Neural progenitor cell (in vitro differentiated cells): ENCODE measurements at regions not wholly inside any gene's neighbourhood (a gene's known extent, or its start where the extent isn't known, plus 50 kb on each side); places are given as distances from the start of the nearest gene placed in this dataset.

Experiments used
- DNase-seq: peaks from one replicate; pipeline ENCODE4 v3.0.0-alpha.2; 2016; ENCODE audit warnings: low spot score
- H2AFZ ChIP-seq: fragments of 200-600 bp; sonication (generic); replicated peaks from 2 replicates; pipeline ENCODE4 v1.6.1; 2016; ENCODE audit warnings: antibody characterized with exemption
- H3F3A ChIP-seq: fragments of 200-600 bp; sonication (generic); 2 replicates; pipeline ENCODE4 v1.6.1; 2016; ENCODE audit warnings: antibody characterized with exemption, low read depth
- H3K27ac ChIP-seq: fragments of 200-600 bp; sonication (generic); 2 replicates; pipeline ENCODE4 v1.5.1; 2016; ENCODE audit warnings: mild to moderate bottlenecking
- H3K27me3 ChIP-seq: fragments of 200-600 bp; sonication (generic); 2 replicates; pipeline ENCODE4 v1.6.1; 2016; ENCODE audit warnings: mild to moderate bottlenecking, moderate library complexity
- H3K36me3 ChIP-seq: fragments of 200-600 bp; sonication (generic); 2 replicates; pipeline ENCODE4 v1.5.1; 2016
- H3K4me1 ChIP-seq: fragments of 200-600 bp; sonication (generic); 2 replicates; pipeline ENCODE4 v1.6.1; 2016; ENCODE audit warnings: mixed run types
- H3K4me2 ChIP-seq: fragments of 200-600 bp; sonication (generic); 2 replicates; pipeline ENCODE4 v1.6.1; 2016
- H3K4me3 ChIP-seq: fragments of 200-600 bp; sonication (generic); 2 replicates; pipeline ENCODE4 v1.5.1; 2016
- H3K79me2 ChIP-seq: fragments of 200-600 bp; sonication (generic); 2 replicates; pipeline ENCODE4 v1.6.1; 2016; ENCODE audit warnings: low read depth
- H3K9ac ChIP-seq: fragments of 200-600 bp; sonication (generic); 2 replicates; pipeline ENCODE4 v1.6.1; 2016
- H3K9me3 ChIP-seq: fragments of 200-600 bp; sonication (generic); 2 replicates; pipeline ENCODE4 v1.5.1; 2016; ENCODE audit warnings: low read depth
- H4K20me1 ChIP-seq: fragments of 200-600 bp; sonication (generic); 2 replicates; pipeline ENCODE4 v1.6.1; 2016; ENCODE audit warnings: low read depth
- H3K27ac Mint-ChIP-seq: 3 replicates; pipeline ENCODE4 v1.8.0; 2021; ENCODE audit warnings: mixed read lengths
- H3K27me3 Mint-ChIP-seq: 2 replicates; pipeline ENCODE4 v1.8.0; 2022; ENCODE audit warnings: low read depth, mild to moderate bottlenecking, inconsistent platforms, moderate library complexity, mixed read lengths; ENCODE audit not compliant: insufficient read depth
- H3K36me3 Mint-ChIP-seq: 3 replicates; pipeline ENCODE4 v1.8.0; 2021; ENCODE audit warnings: mixed read lengths
- H3K4me1 Mint-ChIP-seq: 3 replicates; pipeline ENCODE4 v1.8.0; 2021; ENCODE audit warnings: mixed read lengths
- H3K4me3 Mint-ChIP-seq: 3 replicates; pipeline ENCODE4 v1.8.0; 2021; ENCODE audit warnings: mild to moderate bottlenecking, moderate library complexity, mixed read lengths
- H3K9me3 Mint-ChIP-seq: 3 replicates; pipeline ENCODE4 v1.8.0; 2020; ENCODE audit warnings: mixed read lengths
- EZH2 ChIP-seq: fragments of 200-600 bp; sonication (generic); IDR thresholded peaks from 2 replicates; pipeline ENCODE4 v1.6.1; 2017; ENCODE audit warnings: antibody characterized with exemption, mild to moderate bottlenecking, moderate library complexity
- EZH2phosphoT487 ChIP-seq: fragments of 200-600 bp; sonication (generic); IDR thresholded peaks from 2 replicates; pipeline ENCODE4 v1.6.1; 2017; ENCODE audit warnings: antibody characterized with exemption
- TF ChIP-seq, protein P1 (sequence below): fragments of 200-600 bp; sonication (generic); IDR thresholded peaks from 2 replicates; pipeline ENCODE4 v1.5.1; 2017; ENCODE audit warnings: antibody characterized with exemption, mild to moderate bottlenecking

DNA sequence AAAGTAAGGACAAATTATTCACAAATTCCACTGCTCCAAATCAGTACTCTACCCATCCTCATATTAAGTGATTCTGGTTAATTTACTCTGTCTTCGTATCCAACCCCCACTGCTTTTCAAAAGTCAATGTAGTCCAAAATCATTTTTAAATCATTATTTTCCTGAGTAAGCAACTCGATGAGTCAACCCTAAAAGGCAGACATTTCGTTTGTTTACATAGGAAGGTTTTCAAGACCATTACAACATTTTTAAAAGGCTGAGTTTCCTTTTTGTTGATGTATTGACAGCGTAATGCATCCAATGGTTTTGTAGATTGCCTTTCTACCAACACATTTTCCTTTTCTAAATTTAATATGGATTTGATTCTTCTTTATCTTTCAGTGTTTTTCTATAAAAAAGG lies 523.0 kb upstream of the ANKRD30A start:
- Mint-ChIP-seq H3K4me1 (no peaks in the 10 kb centered on the region), H3K4me3 (no peak overlapping the region), H3K27me3 (no peaks in the 10 kb centered on the region), H3K36me3 (no peaks in the 10 kb centered on the region), H3K9me3 (no peaks in the 10 kb centered on the region), H3K27ac (no peak overlapping the region)
- Histone ChIP-seq H3K27me3 (no peaks in the 10 kb centered on the region), H3K9me3 (no peaks in the 10 kb centered on the region), H3K79me2 (no peaks in the 10 kb centered on the region), H2AFZ (no peak overlapping the region), H3K4me2 (no peak overlapping the region), H3K9ac (no peak overlapping the region), H4K20me1 (no peaks in the 10 kb centered on the region), H3K27ac (no peak overlapping the region), H3F3A (no peaks in the 10 kb centered on the region), H3K4me1 (no peaks in the 10 kb centered on the region), H3K36me3 (no peaks in the 10 kb centered on the region), H3K4me3 (no peak overlapping the region)
- DNase-seq, result no peak
- TF ChIP-seq EZH2, result no peak
- TF ChIP-seq, protein P1, sequence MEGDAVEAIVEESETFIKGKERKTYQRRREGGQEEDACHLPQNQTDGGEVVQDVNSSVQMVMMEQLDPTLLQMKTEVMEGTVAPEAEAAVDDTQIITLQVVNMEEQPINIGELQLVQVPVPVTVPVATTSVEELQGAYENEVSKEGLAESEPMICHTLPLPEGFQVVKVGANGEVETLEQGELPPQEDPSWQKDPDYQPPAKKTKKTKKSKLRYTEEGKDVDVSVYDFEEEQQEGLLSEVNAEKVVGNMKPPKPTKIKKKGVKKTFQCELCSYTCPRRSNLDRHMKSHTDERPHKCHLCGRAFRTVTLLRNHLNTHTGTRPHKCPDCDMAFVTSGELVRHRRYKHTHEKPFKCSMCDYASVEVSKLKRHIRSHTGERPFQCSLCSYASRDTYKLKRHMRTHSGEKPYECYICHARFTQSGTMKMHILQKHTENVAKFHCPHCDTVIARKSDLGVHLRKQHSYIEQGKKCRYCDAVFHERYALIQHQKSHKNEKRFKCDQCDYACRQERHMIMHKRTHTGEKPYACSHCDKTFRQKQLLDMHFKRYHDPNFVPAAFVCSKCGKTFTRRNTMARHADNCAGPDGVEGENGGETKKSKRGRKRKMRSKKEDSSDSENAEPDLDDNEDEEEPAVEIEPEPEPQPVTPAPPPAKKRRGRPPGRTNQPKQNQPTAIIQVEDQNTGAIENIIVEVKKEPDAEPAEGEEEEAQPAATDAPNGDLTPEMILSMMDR, result no peak
- no peak for TF ChIP-seq EZH2phosphoT487

DNA sequence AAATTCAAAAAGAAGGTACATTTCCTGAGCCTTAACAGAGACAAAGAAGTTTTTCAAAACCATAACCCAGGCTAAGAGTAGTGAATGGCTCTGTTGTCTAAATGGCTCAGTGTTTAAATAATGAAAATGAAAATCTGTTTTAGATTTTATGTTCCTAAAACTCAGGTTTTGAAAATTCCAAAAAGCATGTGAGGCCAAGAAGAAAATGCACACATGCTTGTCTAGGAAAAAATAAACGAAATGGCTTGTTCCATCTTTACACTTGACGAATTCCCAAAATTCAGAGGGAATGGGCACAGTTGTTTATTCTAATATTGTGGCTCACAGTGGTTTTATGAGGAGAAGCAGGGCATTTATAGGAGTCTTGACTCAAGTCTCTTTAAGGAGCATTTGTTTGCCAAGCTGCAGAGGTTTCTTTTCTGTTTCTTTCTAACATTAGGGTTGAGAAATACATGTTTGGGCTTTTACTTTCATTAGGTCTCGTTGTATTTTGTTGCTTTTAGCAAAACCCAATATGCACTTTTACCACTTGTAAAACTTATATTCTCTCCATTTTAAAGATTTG lies 527.6 kb upstream of the ANKRD30A start:
- no peaks in the 10 kb centered on the region for H3K4me1 Mint-ChIP-seq
- Histone ChIP-seq H2AFZ (no peak overlapping the region), H3K27me3 (no peaks in the 10 kb centered on the region), H3K4me3 (no peak overlapping the region), H4K20me1 (no peaks in the 10 kb centered on the region), H3K27ac (no peak overlapping the region), H3K9me3 (no peaks in the 10 kb centered on the region), H3K9ac (no peak overlapping the region), H3K4me2 (no peak overlapping the region), H3K79me2 (no peaks in the 10 kb centered on the region), H3K4me1 (no peaks in the 10 kb centered on the region), H3K36me3 (no peaks in the 10 kb centered on the region), H3F3A (no peaks in the 10 kb centered on the region)
- DNase-seq, result no peak
- no peak overlapping the region for H3K4me3 Mint-ChIP-seq
- H3K36me3 Mint-ChIP-seq, result no peaks in the 10 kb centered on the region
- TF ChIP-seq, protein P1, result no peak
- TF ChIP-seq EZH2, result no peak
- TF ChIP-seq EZH2phosphoT487, result no peak
- no peaks in the 10 kb centered on the region for H3K9me3 Mint-ChIP-seq
- no peak overlapping the region for H3K27ac Mint-ChIP-seq
- no peaks in the 10 kb centered on the region for H3K27me3 Mint-ChIP-seq

DNA sequence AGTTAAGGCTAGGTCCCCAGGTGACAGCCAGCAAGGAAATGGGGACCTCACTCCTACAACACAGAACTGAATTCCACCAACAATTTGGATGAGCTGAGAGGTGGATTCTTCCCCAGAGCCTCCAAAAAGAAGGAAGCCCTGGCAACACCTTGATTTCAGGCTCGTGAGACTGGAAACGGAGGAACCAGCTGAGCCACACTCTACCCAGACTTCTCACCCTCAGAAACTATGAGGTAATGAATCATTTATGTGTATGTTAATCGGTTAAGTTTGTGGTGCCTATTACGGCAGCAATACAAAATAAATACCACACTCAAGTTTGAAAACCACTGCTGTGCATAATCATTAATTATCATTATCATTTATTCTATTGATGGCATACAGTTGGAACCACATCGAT lies 532.4 kb upstream of the ANKRD30A start:
- H3K4me3 ChIP-seq, result no peak overlapping the region
- no peaks in the 10 kb centered on the region for H3K27me3 ChIP-seq
- Mint-ChIP-seq H3K27ac (no peak overlapping the region), H3K27me3 (no peaks in the 10 kb centered on the region), H3K4me3 (no peak overlapping the region), H3K4me1 (no peaks in the 10 kb centered on the region), H3K36me3 (no peaks in the 10 kb centered on the region), H3K9me3 (no peaks in the 10 kb centered on the region)
- H3K4me2 ChIP-seq, result no peak overlapping the region
- TF ChIP-seq, protein P1, result no peak
- TF ChIP-seq EZH2 (no peak), EZH2phosphoT487 (no peak)
- no peaks in the 10 kb centered on the region for H3K36me3 ChIP-seq
- H3K79me2 ChIP-seq, result no peaks in the 10 kb centered on the region
- no peak for DNase-seq
- H3F3A ChIP-seq, result no peaks in the 10 kb centered on the region
- H3K9me3 ChIP-seq, result no peaks in the 10 kb centered on the region
- H3K4me1 ChIP-seq, result no peaks in the 10 kb centered on the region
- H4K20me1 ChIP-seq, result no peaks in the 10 kb centered on the region
- no peak overlapping the region for H2AFZ ChIP-seq
- H3K9ac ChIP-seq, result no peak overlapping the region
- no peak overlapping the region for H3K27ac ChIP-seq
